ENCODE measurements at regions not wholly inside any gene's neighbourhood (a gene's known extent, or its start where the extent isn't known, plus 50 kb on each side); places are given as distances from the start of the nearest gene placed in this dataset.

DNA sequence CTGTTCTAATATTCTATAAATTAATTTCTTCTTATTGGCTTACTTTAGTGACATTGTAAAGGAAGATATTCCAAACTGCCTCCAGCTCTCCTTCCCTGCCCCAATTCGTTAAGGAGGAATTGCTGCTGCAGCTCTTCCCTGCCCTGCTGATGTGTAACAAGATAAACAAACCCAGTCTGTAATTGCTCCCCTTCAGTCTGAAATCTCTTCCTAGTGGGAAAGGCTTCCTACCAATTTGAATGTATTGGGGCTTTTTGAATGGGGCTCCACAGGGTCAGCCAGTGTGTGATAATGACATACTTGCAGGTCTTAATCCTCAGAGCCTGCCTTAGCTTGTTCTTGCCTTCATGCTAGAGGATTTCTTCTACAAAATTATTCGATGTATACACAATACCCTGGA, 849.9 kb upstream of the GHITM start:
- DNase-seq (ENCODE audit: low spot score) (no peak), ATAC-seq (no peak)
- H3K36me3 Mint-ChIP-seq, result peaks cover 4% of the 10 kb centered on the region
- no peak overlapping the region for H3K27ac Mint-ChIP-seq
- H3K4me1 Mint-ChIP-seq (ENCODE audit: low read depth in 2 of 2), result no peaks in the 10 kb centered on the region
- no peaks in the 10 kb centered on the region for H3K27me3 Mint-ChIP-seq
- peaks cover 22% of the 10 kb centered on the region for H3K9me3 Mint-ChIP-seq
- H3K4me3 Mint-ChIP-seq, result no peak overlapping the region

GRCh38 chr10:83289948-83290347, 849.4 kb upstream of the GHITM start:
- DNase-seq (ENCODE audit: low spot score) (no peak), ATAC-seq (no peak)
- Mint-ChIP-seq H3K27ac (no peak overlapping the region), H3K4me1 (ENCODE audit: low read depth in 2 of 2) (no peaks in the 10 kb centered on the region), H3K36me3 (peaks cover 5% of the 10 kb centered on the region), H3K4me3 (no peak overlapping the region), H3K27me3 (no peaks in the 10 kb centered on the region), H3K9me3 (peaks cover 22% of the 10 kb centered on the region)

GRCh38 chr10:83301732-83302131, 837.6 kb upstream of the GHITM start:
- Mint-ChIP-seq H3K27ac (no peak overlapping the region), H3K9me3 (peaks cover 13% of the 10 kb centered on the region), H3K27me3 (no peaks in the 10 kb centered on the region), H3K4me1 (ENCODE audit: low read depth in 2 of 2) (no peaks in the 10 kb centered on the region), H3K36me3 (no peaks in the 10 kb centered on the region), H3K4me3 (no peak overlapping the region)
- no peak for DNase-seq (ENCODE audit: low spot score)
- ATAC-seq, result no peak

- Mint-ChIP-seq H3K27ac (no peak overlapping the region), H3K36me3 (no peaks in the 10 kb centered on the region), H3K4me3 (no peak overlapping the region), H3K27me3 (no peaks in the 10 kb centered on the region), H3K9me3 (peaks cover 10% of the 10 kb centered on the region), H3K4me1 (ENCODE audit: low read depth in 2 of 2) (no peaks in the 10 kb centered on the region)
- ATAC-seq (no peak), DNase-seq (ENCODE audit: low spot score) (no peak)
Measured at GRCh38 chr10:83302623-83303022, 836.7 kb upstream of the GHITM start.

DNA sequence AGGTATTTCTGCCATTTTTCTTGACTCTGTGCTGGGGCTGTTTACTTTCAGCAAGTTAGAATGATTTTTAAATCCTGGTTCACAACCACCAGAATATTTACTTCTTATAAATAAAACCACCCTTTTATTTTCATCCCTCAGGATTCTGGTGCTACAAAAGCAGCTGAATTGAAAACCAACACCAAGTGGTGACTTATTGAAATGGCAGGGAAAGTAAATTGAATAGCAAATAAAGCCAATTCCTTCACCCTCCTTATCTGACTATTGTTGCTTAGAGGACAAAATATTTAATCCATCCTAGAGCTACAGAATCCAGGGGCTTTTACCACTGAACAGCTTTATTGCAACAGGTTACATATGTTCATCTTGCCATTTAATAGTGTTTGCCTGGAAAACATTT, 828.6 kb upstream of the GHITM start:
- Mint-ChIP-seq H3K27ac (no peak overlapping the region), H3K9me3 (peaks cover 24% of the 10 kb centered on the region), H3K27me3 (no peaks in the 10 kb centered on the region), H3K36me3 (no peaks in the 10 kb centered on the region), H3K4me1 (ENCODE audit: low read depth in 2 of 2) (no peaks in the 10 kb centered on the region), H3K4me3 (no peak overlapping the region)
- DNase-seq (ENCODE audit: low spot score) (no peak), ATAC-seq (no peak)

- no peak overlapping the region for H3K4me3 Mint-ChIP-seq
- DNase-seq (ENCODE audit: low spot score) (no peak), ATAC-seq (no peak)
- no peaks in the 10 kb centered on the region for H3K36me3 Mint-ChIP-seq
- no peaks in the 10 kb centered on the region for H3K27me3 Mint-ChIP-seq
- peaks cover 26% of the 10 kb centered on the region for H3K9me3 Mint-ChIP-seq
- no peaks in the 10 kb centered on the region for H3K4me1 Mint-ChIP-seq (ENCODE audit: low read depth in 2 of 2)
- H3K27ac Mint-ChIP-seq, result no peak overlapping the region
Measured at GRCh38 chr10:83312570-83312969, 826.7 kb upstream of the GHITM start.

- Mint-ChIP-seq H3K27ac (no peak overlapping the region), H3K9me3 (peaks cover 15% of the 10 kb centered on the region), H3K36me3 (no peaks in the 10 kb centered on the region), H3K4me3 (no peak overlapping the region), H3K4me1 (ENCODE audit: low read depth in 2 of 2) (no peaks in the 10 kb centered on the region), H3K27me3 (no peaks in the 10 kb centered on the region)
- DNase-seq (ENCODE audit: low spot score) (no peak), ATAC-seq (no peak)
Measured at GRCh38 chr10:83332690-83333089, 806.6 kb upstream of the GHITM start.

DNA sequence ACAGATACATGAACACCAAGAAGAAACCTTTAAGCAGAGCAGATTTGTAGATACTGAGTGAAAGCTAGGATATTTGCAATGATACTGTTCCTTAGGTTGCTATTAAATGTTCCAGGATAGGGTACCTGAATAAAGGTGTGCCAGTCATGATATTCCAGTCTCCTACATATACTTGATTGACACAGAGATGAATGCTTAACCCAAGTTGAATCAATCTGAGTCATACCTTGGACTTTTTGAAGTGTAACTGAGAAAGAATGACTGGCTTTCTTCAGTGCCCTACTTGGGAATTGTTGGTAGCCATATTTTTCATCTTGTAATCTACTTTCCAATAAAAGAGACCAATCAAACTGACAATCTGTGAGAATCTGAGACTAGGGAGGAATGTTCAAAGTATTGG, 805.7 kb upstream of the GHITM start:
- peaks cover 15% of the 10 kb centered on the region for H3K9me3 Mint-ChIP-seq
- peaks cover 6% of the 10 kb centered on the region for H3K36me3 Mint-ChIP-seq
- DNase-seq (ENCODE audit: low spot score) (no peak), ATAC-seq (no peak)
- no peak overlapping the region for H3K27ac Mint-ChIP-seq
- H3K4me1 Mint-ChIP-seq (ENCODE audit: low read depth in 2 of 2), result no peaks in the 10 kb centered on the region
- H3K27me3 Mint-ChIP-seq, result no peaks in the 10 kb centered on the region
- H3K4me3 Mint-ChIP-seq, result no peak overlapping the region

- ATAC-seq (no peak), DNase-seq (ENCODE audit: low spot score) (no peak)
- Mint-ChIP-seq H3K4me1 (ENCODE audit: low read depth in 2 of 2) (no peaks in the 10 kb centered on the region), H3K27ac (no peak overlapping the region), H3K9me3 (peaks cover 20% of the 10 kb centered on the region), H3K4me3 (no peak overlapping the region), H3K36me3 (peaks cover 20% of the 10 kb centered on the region), H3K27me3 (no peaks in the 10 kb centered on the region)
Measured at GRCh38 chr10:83343676-83344075, 795.6 kb upstream of the GHITM start.

DNA sequence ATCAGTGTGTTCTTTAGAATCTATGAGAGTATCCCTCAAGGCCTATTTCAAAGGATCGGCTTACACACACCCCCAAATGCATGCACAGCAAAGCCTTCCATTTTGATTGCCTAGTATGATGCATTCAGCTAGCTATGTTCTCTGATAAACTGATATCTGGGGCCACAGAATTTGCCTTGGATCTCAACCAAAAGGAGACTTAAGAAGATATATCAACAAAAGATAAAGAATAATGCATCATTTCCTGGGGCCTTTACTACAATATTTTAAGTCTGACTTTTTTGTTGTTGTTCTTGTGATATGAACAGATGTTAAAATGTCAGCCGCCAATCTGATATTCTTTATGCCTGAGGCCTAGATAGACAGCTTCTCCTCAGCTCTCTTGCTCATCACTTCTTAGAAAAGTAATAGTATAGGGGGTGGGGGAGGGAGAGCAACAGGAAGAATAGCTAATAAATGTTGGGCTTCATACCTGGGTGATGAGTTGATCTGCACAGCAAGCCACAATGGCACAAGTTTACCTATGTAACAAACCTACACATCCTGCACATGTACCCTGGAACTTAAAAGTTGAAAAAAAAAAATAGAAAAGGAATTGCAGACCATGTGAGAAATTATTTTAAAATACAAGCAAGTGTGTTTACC, 792.9 kb upstream of the GHITM start:
- Mint-ChIP-seq H3K27me3 (no peaks in the 10 kb centered on the region), H3K9me3 (peaks cover 9% of the 10 kb centered on the region), H3K27ac (no peak overlapping the region), H3K4me3 (no peak overlapping the region), H3K36me3 (peaks cover 13% of the 10 kb centered on the region), H3K4me1 (ENCODE audit: low read depth in 2 of 2) (no peaks in the 10 kb centered on the region)
- no peak for DNase-seq (ENCODE audit: low spot score)
- ATAC-seq, result no peak

GRCh38 chr10:83352588-83352987, 786.7 kb upstream of the GHITM start:
- ATAC-seq (no peak), DNase-seq (ENCODE audit: low spot score) (no peak)
- H3K9me3 Mint-ChIP-seq, result peaks cover 16% of the 10 kb centered on the region
- H3K27ac Mint-ChIP-seq, result no peak overlapping the region
- H3K36me3 Mint-ChIP-seq, result peaks cover 5% of the 10 kb centered on the region
- no peaks in the 10 kb centered on the region for H3K27me3 Mint-ChIP-seq
- no peaks in the 10 kb centered on the region for H3K4me1 Mint-ChIP-seq (ENCODE audit: low read depth in 2 of 2)
- H3K4me3 Mint-ChIP-seq, result no peak overlapping the region

DNA sequence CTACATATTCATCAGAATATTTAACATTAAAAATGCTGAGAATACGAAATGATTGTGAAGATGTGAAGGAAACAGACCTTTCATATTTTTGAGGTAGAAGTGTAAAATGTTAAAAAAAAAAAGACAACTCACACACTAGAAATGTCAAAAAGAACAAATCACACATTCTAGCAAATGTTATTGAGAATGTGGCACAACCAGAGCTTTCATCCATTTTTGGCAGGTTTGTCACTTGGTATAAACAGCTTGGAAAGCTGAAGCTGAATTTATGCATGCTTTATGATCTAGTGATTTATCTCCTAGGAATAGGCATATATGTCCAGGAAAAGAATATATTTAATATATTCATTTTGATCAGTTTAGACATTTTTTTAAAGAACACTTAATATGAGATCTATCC, 784.9 kb upstream of the GHITM start:
- H3K27ac Mint-ChIP-seq, result no peak overlapping the region
- no peak overlapping the region for H3K4me3 Mint-ChIP-seq
- no peak for ATAC-seq
- peaks cover 20% of the 10 kb centered on the region for H3K9me3 Mint-ChIP-seq
- peaks cover 5% of the 10 kb centered on the region for H3K36me3 Mint-ChIP-seq
- no peak for DNase-seq (ENCODE audit: low spot score)
- no peaks in the 10 kb centered on the region for H3K27me3 Mint-ChIP-seq
- H3K4me1 Mint-ChIP-seq (ENCODE audit: low read depth in 2 of 2), result no peaks in the 10 kb centered on the region

DNA sequence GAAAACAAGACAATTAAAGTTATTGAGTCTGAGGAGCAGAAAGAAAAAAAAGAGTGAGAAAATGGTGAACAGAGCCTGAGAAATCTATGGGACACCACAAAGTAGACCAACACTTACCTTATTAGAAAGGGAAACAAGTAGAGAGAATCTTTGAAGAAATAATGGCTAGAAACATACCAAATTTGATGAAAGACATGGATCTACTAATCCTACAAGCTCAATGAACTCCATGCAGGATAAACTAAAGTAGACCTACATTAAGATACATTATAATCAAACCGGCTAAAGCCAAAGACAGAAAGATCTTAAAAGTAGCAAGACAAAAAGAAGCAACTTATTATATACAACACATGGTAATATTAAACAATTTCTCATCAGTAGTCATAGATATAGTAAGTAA, 782.3 kb upstream of the GHITM start:
- no peak for ATAC-seq
- DNase-seq (ENCODE audit: low spot score), result no peak
- no peaks in the 10 kb centered on the region for H3K4me1 Mint-ChIP-seq (ENCODE audit: low read depth in 2 of 2)
- H3K27me3 Mint-ChIP-seq, result no peaks in the 10 kb centered on the region
- peaks cover 2% of the 10 kb centered on the region for H3K36me3 Mint-ChIP-seq
- H3K27ac Mint-ChIP-seq, result no peak overlapping the region
- H3K4me3 Mint-ChIP-seq, result no peak overlapping the region
- peaks cover 19% of the 10 kb centered on the region for H3K9me3 Mint-ChIP-seq

GRCh38 chr10:83357627-83358026, 781.7 kb upstream of the GHITM start:
- no peaks in the 10 kb centered on the region for H3K27me3 Mint-ChIP-seq
- H3K9me3 Mint-ChIP-seq, result peaks cover 21% of the 10 kb centered on the region
- H3K27ac Mint-ChIP-seq, result no peak overlapping the region
- ATAC-seq (no peak), DNase-seq (ENCODE audit: low spot score) (no peak)
- no peak overlapping the region for H3K4me3 Mint-ChIP-seq
- peaks cover 5% of the 10 kb centered on the region for H3K36me3 Mint-ChIP-seq
- H3K4me1 Mint-ChIP-seq (ENCODE audit: low read depth in 2 of 2), result no peaks in the 10 kb centered on the region

DNA sequence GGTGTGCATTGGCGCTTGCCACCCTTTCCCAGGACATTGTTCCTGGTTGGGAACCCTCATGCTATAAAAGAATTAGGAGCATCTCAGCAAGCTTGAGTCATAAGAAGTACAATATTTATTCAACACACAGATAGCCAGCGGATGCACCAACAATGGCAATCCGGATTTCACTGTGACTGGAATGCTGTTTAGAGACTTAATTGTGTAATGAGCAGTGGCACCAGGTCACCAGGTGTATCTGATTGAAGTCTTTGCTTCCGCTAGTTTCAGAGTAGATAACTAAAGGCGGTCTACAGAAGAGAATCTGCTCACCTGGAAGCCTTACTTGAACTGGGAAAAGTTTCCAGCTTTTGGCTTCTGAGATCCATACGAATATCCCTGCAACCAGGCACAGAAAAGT, 772.3 kb upstream of the GHITM start:
- Mint-ChIP-seq H3K4me3 (no peak overlapping the region), H3K4me1 (ENCODE audit: low read depth in 2 of 2) (no peaks in the 10 kb centered on the region), H3K36me3 (peaks cover 4% of the 10 kb centered on the region), H3K27me3 (no peaks in the 10 kb centered on the region), H3K27ac (no peak overlapping the region), H3K9me3 (peaks cover 25% of the 10 kb centered on the region)
- ATAC-seq (no peak), DNase-seq (ENCODE audit: low spot score) (no peak)

Measured in natural killer cell treated with Interleukin-12 subunit alpha and Interleukin-12 subunit beta and Interleukin-15 and Interleukin-18, amount 100 ng/mL, for 72 hours (primary cell).